Transverse colon (tissue), 4 donors: ENCODE measurements at regions not wholly inside any gene's neighbourhood (a gene's known extent, or its start where the extent isn't known, plus 50 kb on each side); places are given as distances from the start of the nearest gene placed in this dataset.

Source experiments
- DNase-seq: peaks from one replicate; pipeline ENCODE4 v3.0.0-alpha.2; 2019
- H3K27ac ChIP-seq, 4 donors: fragments of 200-600 bp; sonication (generic); 2 replicates each; pipeline ENCODE4 v1.5.1; 2016 to 2018; ENCODE audit warnings: inconsistent platforms in 4 of 4
- H3K27me3 ChIP-seq: fragments of 200-600 bp; sonication (generic); 2 replicates; pipeline ENCODE4 v1.5.1; 2017; ENCODE audit warnings: inconsistent platforms
- H3K36me3 ChIP-seq, 4 donors: fragments of 200-600 bp; sonication (generic); 2 replicates each; pipeline ENCODE4 v1.5.1; 2017 to 2019; ENCODE audit warnings: inconsistent platforms in 4 of 4
- H3K4me1 ChIP-seq, 4 donors: fragments of 200-600 bp; sonication (generic); 2 replicates each; pipeline ENCODE4 v1.5.1; 2017 to 2020; ENCODE audit warnings: inconsistent platforms in 4 of 4
- H3K4me3 ChIP-seq, 4 donors: fragments of 200-600 bp; sonication (generic); 1 replicate in 1 of 4; 2 replicates in 3 of 4; pipeline versions ENCODE4 v1.5.1 to v1.6.1; 2017 to 2019; ENCODE audit warnings: inconsistent platforms in 4 of 4
- H3K9me3 ChIP-seq, 2 donors: fragments of 200-600 bp; sonication (generic); 2 replicates each; pipeline ENCODE4 v1.5.1; 2017 to 2019; ENCODE audit warnings: inconsistent platforms in 2 of 2
- CTCF ChIP-seq, 5 experiments: fragments of 200-600 bp in 3 of 5; fragments of 450-650 bp in 2 of 5; sonication (generic) in 3 of 5; IDR thresholded peaks; 1 replicate in 2 of 5; 2 replicates in 3 of 5; pipeline ENCODE4 v1.5.1; 2016 to 2017; ENCODE audit warnings: antibody characterized with exemption in 5 of 5, inconsistent platforms in 3 of 5, mild to moderate bottlenecking in 2 of 5, moderate library complexity in 1 of 5
- EP300 ChIP-seq: sonication (generic); formaldehyde crosslinking; IDR thresholded peaks from one replicate; pipeline ENCODE4 v1.6.1; 2017; ENCODE audit warnings: antibody characterized with exemption, low read depth
- POLR2A ChIP-seq: fragments of 450-650 bp; IDR thresholded peaks from one replicate; pipeline ENCODE4 v1.6.1; 2016; ENCODE audit warnings: antibody characterized with exemption, mild to moderate bottlenecking, moderate library complexity
- POLR2AphosphoS5 ChIP-seq, 3 donors: sonication (generic); formaldehyde crosslinking; IDR thresholded peaks; one replicate each; pipeline ENCODE4 v1.6.1; 2016; ENCODE audit warnings: antibody characterized with exemption in 3 of 3
- WGBS, 2 donors: methylation state at CpG; one replicate each; pipeline ENCODE4 v1.1.5; 2018; ENCODE audit warnings: low coverage in 1 of 2; 5-methylcytosine and 5-hydroxymethylcytosine counted together
- in situ Hi-C, 4 donors: fragments of 200-750 bp; cut with MboI; loops; one replicate each; pipeline versions ENCODE4 v1.15.0 to v1.15.1; 2017; ENCODE audit warnings: low sequenced_read_pairs in 3 of 4, low pct_ligation_motif_present in 1 of 4, low pct_unique_long_range_greater_than_20kb in 1 of 4
- intact Hi-C: fragments of 100-400 bp; cut with DNase I; formaldehyde crosslinking; loops from one replicate; pipeline ENCODE4 v1.15.1; 2023; ENCODE audit warnings: low total_unique reads

GRCh38 chr7:101686030-101686429, 56.9 kb upstream of the MYL10 start:
- no peak overlapping the region for H3K4me3 ChIP-seq
- no peaks in the 10 kb centered on the region for H3K9me3 ChIP-seq
- H3K4me1 ChIP-seq: peaks cover 2 to 16% (median 15%) of the 10 kb centered on the region in 4 donors
- intact Hi-C loops (no loop called here), in situ Hi-C loops (loop anchor here in 3 of 4 donors (5.0 to 25.0 kb wide), 4 partner anchors 126 to 551 kb away; partner anchors contain the start of gene CUX1 (in 1 of the 3))
- no peak for DNase-seq
- 71 to 79% methylated on average over 6 to 9 of the region's 9 CpGs for whole genome bisulfite sequencing, 2 donors
- no peaks in the 10 kb centered on the region for H3K27me3 ChIP-seq
- H3K36me3 ChIP-seq: no peaks in the 10 kb centered on the region
- H3K27ac ChIP-seq: no peak overlapping the region
- TF ChIP-seq POLR2A (no peak), EP300 (no peak), POLR2AphosphoS5 (IDR thresholded peaks at IDR 0.05) (no peak), CTCF (IDR thresholded peaks at IDR 0.05) (no peak)

- TF ChIP-seq POLR2A (no peak), POLR2AphosphoS5 (IDR thresholded peaks at IDR 0.05) (no peak), EP300 (no peak), CTCF (IDR thresholded peaks at IDR 0.05) (no peak)
- Histone ChIP-seq H3K27me3 (no peaks in the 10 kb centered on the region), H3K36me3 (no peaks in the 10 kb centered on the region), H3K4me1 (peaks cover 2 to 23% (median 12%) of the 10 kb centered on the region in 4 donors), H3K9me3 (no peaks in the 10 kb centered on the region), H3K4me3 (no peak overlapping the region), H3K27ac (no peak overlapping the region)
- intact Hi-C loops (no loop called here), in situ Hi-C loops (loop anchor here in 3 of 4 donors (5.0 to 25.0 kb wide), 4 partner anchors 125 to 550 kb away; partner anchors contain the start of gene CUX1 (in 1 of the 3))
- DNase-seq: no peak
- 51% methylated on average over 5 of the region's 5 CpGs; no CpG with 5 or more reads in 1 of the 2 donors for WGBS, 2 donors
Measured at GRCh38 chr7:101687081-101687480, 58.0 kb upstream of the MYL10 start.

DNA sequence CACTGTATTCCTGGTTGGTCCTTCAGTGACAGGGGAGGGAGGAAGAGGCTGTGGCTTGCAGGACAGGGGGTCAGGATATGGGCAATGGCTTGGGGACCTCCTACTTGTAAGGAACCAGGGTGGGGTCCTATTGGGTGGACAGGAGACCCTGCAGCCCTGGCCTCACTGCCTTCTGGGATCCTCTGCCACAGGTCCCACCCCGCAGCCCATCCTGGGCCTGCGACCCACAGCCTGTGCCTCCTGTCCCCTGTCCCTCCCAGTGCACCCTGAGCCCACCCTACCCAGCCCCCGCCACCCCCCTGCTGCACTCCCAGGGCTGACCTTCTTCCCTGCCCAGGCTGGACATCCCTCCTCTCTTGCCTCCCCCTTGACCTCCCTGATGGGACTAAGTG, 58.7 kb upstream of the MYL10 start:
- Histone ChIP-seq H3K9me3 (no peaks in the 10 kb centered on the region), H3K4me1 (peaks cover 2 to 27% (median 12%) of the 10 kb centered on the region in 4 donors), H3K4me3 (peak overlapping the region in 1 of 4 donors; percentile 43), H3K27ac (no peak overlapping the region), H3K27me3 (no peaks in the 10 kb centered on the region), H3K36me3 (no peaks in the 10 kb centered on the region)
- no peak for DNase-seq
- TF ChIP-seq EP300 (no peak), POLR2AphosphoS5 (IDR thresholded peaks at IDR 0.05) (no peak), CTCF (IDR thresholded peaks at IDR 0.05) (no peak), POLR2A (no peak)
- intact Hi-C loops: no loop called here
- 67% methylated on average over 1 of the region's 3 CpGs; no CpG with 5 or more reads in 1 of the 2 donors for WGBS, 2 donors
- in situ Hi-C loops: loop anchor here in 3 of 4 donors (5.0 to 25.0 kb wide), 4 partner anchors 125 to 550 kb away; partner anchors contain the start of gene CUX1 (in 1 of the 3)

DNA sequence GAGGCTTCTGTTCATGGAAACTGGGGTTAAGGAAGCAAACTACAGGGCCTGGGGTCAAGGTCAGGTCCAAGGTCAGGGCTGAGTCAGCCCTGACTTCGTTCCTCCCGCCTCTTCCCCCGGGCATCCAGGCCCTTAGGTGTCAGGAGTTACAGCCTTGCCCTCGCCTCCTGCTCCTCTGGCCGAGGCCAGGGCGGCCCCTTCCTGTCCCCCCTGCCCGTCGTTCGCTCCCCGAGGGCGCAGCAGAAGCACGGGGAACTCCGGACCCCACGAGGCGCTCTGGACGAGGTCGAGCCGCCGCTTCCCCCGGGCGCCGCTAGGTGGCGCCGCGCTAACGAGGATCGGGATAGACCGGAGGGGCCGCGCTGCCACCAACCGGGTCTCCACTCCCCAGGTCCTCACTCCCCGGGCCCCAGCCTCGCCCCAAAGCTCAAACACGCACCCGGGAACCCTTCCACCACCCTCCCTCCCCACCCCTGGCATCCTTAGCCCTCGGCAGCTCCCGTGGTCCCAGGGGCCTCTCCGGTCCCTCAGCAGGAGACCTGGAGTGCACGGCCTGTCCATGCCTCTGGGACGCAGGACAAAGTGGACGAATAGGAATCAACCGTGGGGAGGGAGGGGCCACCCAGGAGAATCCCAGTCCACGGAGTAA, 59.2 kb upstream of the MYL10 start:
- no peaks in the 10 kb centered on the region for H3K27me3 ChIP-seq
- intact Hi-C loops (no loop called here), in situ Hi-C loops (loop anchor here in 3 of 4 donors (5.0 to 25.0 kb wide), 4 partner anchors 124 to 549 kb away; partner anchors contain the start of gene CUX1 (in 1 of the 3))
- WGBS, 2 donors: 0 to 3% methylated on average over 18 to 39 of the region's 43 CpGs
- DNase-seq: peak; percentile 84
- no peaks in the 10 kb centered on the region for H3K36me3 ChIP-seq
- H3K4me3 ChIP-seq: peak overlapping the region in 2 of 4 donors; percentile 19 to 43
- TF ChIP-seq POLR2A: no peak
- no peak for TF ChIP-seq EP300
- TF ChIP-seq POLR2AphosphoS5 (IDR thresholded peaks at IDR 0.05): no peak
- peak; percentile 93 to 98 (median 98) for TF ChIP-seq CTCF (IDR thresholded peaks at IDR 0.05)
- no peak overlapping the region for H3K27ac ChIP-seq
- no peaks in the 10 kb centered on the region for H3K9me3 ChIP-seq
- H3K4me1 ChIP-seq: peaks cover 2 to 27% (median 12%) of the 10 kb centered on the region in 4 donors
